WTC11 (cell line): ENCODE measurements at regions not wholly inside any gene's neighbourhood (a gene's known extent, or its start where the extent isn't known, plus 50 kb on each side); places are given as distances from the start of the nearest gene placed in this dataset.
A peak's percentile ranks its signal among the peaks of the same experiment; 100 is the strongest.

Experiments
- ATAC-seq: fragments of 200-7000 bp; cut with Tn5 transposase; 2 replicates; pipeline ENCODE4 v1.10.0; 2021; ENCODE audit warnings: mild to moderate bottlenecking, moderate library complexity
- CTCF ChIA-PET: fragments of 300-600 bp; sonication (Branson Sonifier 250); formaldehyde crosslinking; loops from one replicate; lab custom pipeline; 2021; ENCODE audit warnings: antibody characterized with exemption; lab: Charles Lee
- POLR2A ChIA-PET: fragments of 350-600 bp; sonication (Branson Sonifier 250); formaldehyde crosslinking; loops from one replicate; lab custom pipeline; 2021; ENCODE audit warnings: antibody characterized with exemption; lab: Charles Lee
- DNase-seq: peaks from one replicate; pipeline ENCODE4 v3.0.0; 2021; ENCODE audit warnings: low spot score
- H3K27ac Mint-ChIP-seq: 2 replicates; pipeline ENCODE4 v1.8.0; 2021; ENCODE audit warnings: mixed read lengths
- H3K27me3 Mint-ChIP-seq: 2 replicates; pipeline ENCODE4 v1.8.0; 2021; ENCODE audit warnings: low read depth, mild to moderate bottlenecking, moderate library complexity, mixed read lengths
- H3K36me3 Mint-ChIP-seq: 2 replicates; pipeline ENCODE4 v1.8.0; 2021; ENCODE audit warnings: mixed read lengths
- H3K4me1 Mint-ChIP-seq: 2 replicates; pipeline ENCODE4 v1.8.0; 2022; ENCODE audit warnings: mixed read lengths
- H3K4me3 Mint-ChIP-seq: 2 replicates; pipeline ENCODE4 v1.8.0; 2021; ENCODE audit warnings: mild to moderate bottlenecking, moderate library complexity, mixed read lengths
- H3K9me3 Mint-ChIP-seq: 2 replicates; pipeline ENCODE4 v1.8.0; 2021; ENCODE audit warnings: mixed read lengths
- CREB1 ChIP-seq: sonication (generic); formaldehyde crosslinking; IDR thresholded peaks from 2 replicates; pipeline ENCODE4 v1.8.0; 2023; ENCODE audit warnings: mild to moderate bottlenecking, missing genetic modification reagents
- EMX1 ChIP-seq: fragments of 250-450 bp; sonication (Bioruptor Pico); IDR thresholded peaks from 2 replicates; pipeline ENCODE4 v1.8.0; 2021; ENCODE audit warnings: mild to moderate bottlenecking
- ETV6 ChIP-seq: sonication (generic); formaldehyde crosslinking; IDR thresholded peaks from 2 replicates; pipeline ENCODE4 v1.8.1; 2022; ENCODE audit warnings: mild to moderate bottlenecking, missing genetic modification reagents
- FOXJ3 ChIP-seq: sonication (generic); formaldehyde crosslinking; IDR thresholded peaks from 2 replicates; pipeline ENCODE4 v1.9.0; 2021; ENCODE audit warnings: missing genetic modification reagents, mild to moderate bottlenecking, borderline replicate concordance
- GABPB1 ChIP-seq: sonication (generic); formaldehyde crosslinking; IDR thresholded peaks from 2 replicates; pipeline ENCODE4 v1.8.1; 2023; ENCODE audit warnings: mild to moderate bottlenecking, missing genetic modification reagents
- JUN ChIP-seq: sonication (generic); formaldehyde crosslinking; IDR thresholded peaks from 2 replicates; pipeline ENCODE4 v1.8.0; 2023; ENCODE audit warnings: mild to moderate bottlenecking, missing genetic modification reagents
- PRRX2 ChIP-seq: fragments of 250-450 bp; sonication (Bioruptor Pico); IDR thresholded peaks from 2 replicates; pipeline ENCODE4 v1.8.0; 2021; ENCODE audit warnings: mild to moderate bottlenecking
- RELA ChIP-seq: sonication (generic); formaldehyde crosslinking; IDR thresholded peaks from 2 replicates; pipeline ENCODE4 v1.8.1; 2022; ENCODE audit warnings: missing genetic modification reagents, mild to moderate bottlenecking, borderline replicate concordance
- SMAD3 ChIP-seq: sonication (generic); formaldehyde crosslinking; IDR thresholded peaks from 2 replicates; pipeline ENCODE4 v1.8.0; 2022; ENCODE audit warnings: missing genetic modification reagents, mild to moderate bottlenecking, borderline replicate concordance
- SMAD4 ChIP-seq: sonication (generic); formaldehyde crosslinking; IDR thresholded peaks from 2 replicates; pipeline ENCODE4 v1.8.0; 2022; ENCODE audit warnings: mild to moderate bottlenecking, missing genetic modification reagents
- SOX15 ChIP-seq: fragments of 250-450 bp; sonication (Bioruptor Pico); IDR thresholded peaks from 2 replicates; pipeline ENCODE4 v1.9.0; 2021; ENCODE audit warnings: mild to moderate bottlenecking
- ZBTB21 ChIP-seq: sonication (generic); formaldehyde crosslinking; IDR thresholded peaks from 2 replicates; pipeline ENCODE4 v1.8.1; 2023; ENCODE audit warnings: mild to moderate bottlenecking, missing genetic modification reagents, borderline replicate concordance
- ZNF263 ChIP-seq: sonication (generic); formaldehyde crosslinking; IDR thresholded peaks from 2 replicates; pipeline ENCODE4 v1.8.1; 2022; ENCODE audit warnings: low read depth, mild to moderate bottlenecking, moderate library complexity, missing genetic modification reagents
- ZNF317 ChIP-seq: sonication (generic); formaldehyde crosslinking; IDR thresholded peaks from 2 replicates; pipeline ENCODE4 v1.8.1; 2023; ENCODE audit warnings: low read depth, mild to moderate bottlenecking, moderate library complexity, missing genetic modification reagents, borderline replicate concordance
- ZNF396 ChIP-seq: fragments of 250-450 bp; sonication (Bioruptor Pico); IDR thresholded peaks from 2 replicates; pipeline ENCODE4 v1.8.0; 2021; ENCODE audit warnings: mild to moderate bottlenecking, moderate library complexity, borderline replicate concordance
- ZNF423 ChIP-seq: fragments of 250-450 bp; sonication (Bioruptor Pico); IDR thresholded peaks from 2 replicates; pipeline ENCODE4 v2.1.2; 2022; ENCODE audit warnings: mild to moderate bottlenecking, moderate library complexity
- ZNF671 ChIP-seq: fragments of 250-450 bp; sonication (Bioruptor Pico); IDR thresholded peaks from 2 replicates; pipeline ENCODE4 v1.8.0; 2021; ENCODE audit warnings: mild to moderate bottlenecking
- ZSCAN18 ChIP-seq: fragments of 250-450 bp; sonication (Bioruptor Pico); IDR thresholded peaks from 2 replicates; pipeline ENCODE4 v2.1.2; 2022; ENCODE audit warnings: mild to moderate bottlenecking, moderate library complexity
- TF ChIP-seq, protein P1 (sequence below): sonication (generic); formaldehyde crosslinking; IDR thresholded peaks from 2 replicates; pipeline ENCODE4 v1.8.1; 2023; ENCODE audit warnings: mild to moderate bottlenecking, missing genetic modification reagents, moderate library complexity
- TF ChIP-seq, protein P2 (sequence below): sonication (generic); formaldehyde crosslinking; IDR thresholded peaks from 2 replicates; pipeline ENCODE4 v1.8.0; 2022; ENCODE audit warnings: mild to moderate bottlenecking, missing genetic modification reagents
- TF ChIP-seq, protein P3 (sequence below): sonication (generic); formaldehyde crosslinking; IDR thresholded peaks from 2 replicates; pipeline ENCODE4 v1.8.1; 2022; ENCODE audit warnings: low read depth, missing genetic modification reagents, borderline replicate concordance
- TF ChIP-seq, protein P4 (sequence below): sonication (generic); formaldehyde crosslinking; IDR thresholded peaks from 2 replicates; pipeline ENCODE4 v1.8.0; 2023; ENCODE audit warnings: mild to moderate bottlenecking, missing genetic modification reagents
- TF ChIP-seq, protein P5 (sequence below): sonication (generic); formaldehyde crosslinking; IDR thresholded peaks from 2 replicates; pipeline ENCODE4 v1.8.1; 2023; ENCODE audit warnings: mild to moderate bottlenecking, missing genetic modification reagents, borderline replicate concordance

- peaks cover 15% of the 10 kb centered on the region for H3K4me1 Mint-ChIP-seq
- ChIA-PET CTCF (no interaction called here), POLR2A (no interaction called here)
- ATAC-seq (peak; percentile 55), DNase-seq (no peak)
- peaks cover 4% of the 10 kb centered on the region for H3K36me3 Mint-ChIP-seq
- H3K27me3 Mint-ChIP-seq: peaks cover 7% of the 10 kb centered on the region; the same call in 1 of the 2 replicates
- H3K4me3 Mint-ChIP-seq: no peak overlapping the region
- H3K9me3 Mint-ChIP-seq: peaks cover 26% of the 10 kb centered on the region
- TF ChIP-seq FOXJ3 (CRISPR knock-in tag) (no peak), PRRX2 (CRISPR knock-in tag) (no peak), JUN (CRISPR knock-in tag) (no peak), ZNF317 (CRISPR knock-in tag) (no peak), ZNF423 (CRISPR knock-in tag) (no peak)
- H3K27ac Mint-ChIP-seq: no peak overlapping the region
Observed at GRCh38 chr6:40232698-40233097, 298.4 kb upstream of the MOCS1 start.

DNA sequence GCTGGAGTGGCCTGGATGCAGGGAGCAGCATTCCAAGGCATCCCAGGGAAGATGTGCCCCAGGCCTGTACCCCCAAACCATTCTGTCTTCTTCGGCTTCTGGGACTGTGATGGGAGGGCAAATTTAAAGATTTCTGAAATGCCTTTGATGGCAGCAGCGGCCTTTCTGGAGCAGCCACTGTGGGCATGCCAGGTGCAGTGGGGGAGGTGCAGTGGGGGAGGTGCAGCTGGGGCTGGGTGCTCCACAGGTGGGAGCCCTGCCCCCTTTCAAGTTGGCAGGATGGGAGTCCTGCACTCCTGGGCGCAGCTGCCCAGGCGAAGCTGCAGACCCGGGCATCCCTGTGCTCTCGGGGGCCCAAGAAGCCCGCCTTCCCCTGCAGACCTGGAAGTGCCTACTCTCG lies 293.5 kb upstream of the MOCS1 start:
- ChIA-PET POLR2A (no interaction called here), CTCF (interaction anchor here (1.1 kb wide), 1 partner anchor 64 kb away, joined by 3 read pairs; no protein-coding TSS in a partner anchor)
- peaks cover 17% of the 10 kb centered on the region for H3K9me3 Mint-ChIP-seq
- no peak overlapping the region for H3K27ac Mint-ChIP-seq
- no peaks in the 10 kb centered on the region for H3K36me3 Mint-ChIP-seq
- 0 out of 2 replicates have a peak, but pooled peaks cover 4% of the 10 kb centered on the region for H3K27me3 Mint-ChIP-seq
- TF ChIP-seq ZSCAN18 (no peak), SMAD3 (CRISPR knock-in tag) (no peak), CREB1 (CRISPR knock-in tag) (no peak), SOX15 (CRISPR knock-in tag) (no peak), EMX1 (CRISPR knock-in tag) (no peak), ZNF317 (CRISPR knock-in tag) (no peak), ZNF396 (no peak), RELA (no peak), ZBTB21 (no peak), ZNF263 (no peak), JUN (CRISPR knock-in tag) (no peak), ZNF671 (CRISPR knock-in tag) (no peak), ETV6 (CRISPR knock-in tag) (no peak), SMAD4 (CRISPR knock-in tag) (no peak), GABPB1 (CRISPR knock-in tag) (no peak)
- TF ChIP-seq, protein P1, sequence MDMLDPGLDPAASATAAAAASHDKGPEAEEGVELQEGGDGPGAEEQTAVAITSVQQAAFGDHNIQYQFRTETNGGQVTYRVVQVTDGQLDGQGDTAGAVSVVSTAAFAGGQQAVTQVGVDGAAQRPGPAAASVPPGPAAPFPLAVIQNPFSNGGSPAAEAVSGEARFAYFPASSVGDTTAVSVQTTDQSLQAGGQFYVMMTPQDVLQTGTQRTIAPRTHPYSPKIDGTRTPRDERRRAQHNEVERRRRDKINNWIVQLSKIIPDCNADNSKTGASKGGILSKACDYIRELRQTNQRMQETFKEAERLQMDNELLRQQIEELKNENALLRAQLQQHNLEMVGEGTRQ (CRISPR knock-in tag): no peak
- TF ChIP-seq, protein P2, sequence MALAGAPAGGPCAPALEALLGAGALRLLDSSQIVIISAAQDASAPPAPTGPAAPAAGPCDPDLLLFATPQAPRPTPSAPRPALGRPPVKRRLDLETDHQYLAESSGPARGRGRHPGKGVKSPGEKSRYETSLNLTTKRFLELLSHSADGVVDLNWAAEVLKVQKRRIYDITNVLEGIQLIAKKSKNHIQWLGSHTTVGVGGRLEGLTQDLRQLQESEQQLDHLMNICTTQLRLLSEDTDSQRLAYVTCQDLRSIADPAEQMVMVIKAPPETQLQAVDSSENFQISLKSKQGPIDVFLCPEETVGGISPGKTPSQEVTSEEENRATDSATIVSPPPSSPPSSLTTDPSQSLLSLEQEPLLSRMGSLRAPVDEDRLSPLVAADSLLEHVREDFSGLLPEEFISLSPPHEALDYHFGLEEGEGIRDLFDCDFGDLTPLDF (CRISPR knock-in tag): no peak
- TF ChIP-seq, protein P3, sequence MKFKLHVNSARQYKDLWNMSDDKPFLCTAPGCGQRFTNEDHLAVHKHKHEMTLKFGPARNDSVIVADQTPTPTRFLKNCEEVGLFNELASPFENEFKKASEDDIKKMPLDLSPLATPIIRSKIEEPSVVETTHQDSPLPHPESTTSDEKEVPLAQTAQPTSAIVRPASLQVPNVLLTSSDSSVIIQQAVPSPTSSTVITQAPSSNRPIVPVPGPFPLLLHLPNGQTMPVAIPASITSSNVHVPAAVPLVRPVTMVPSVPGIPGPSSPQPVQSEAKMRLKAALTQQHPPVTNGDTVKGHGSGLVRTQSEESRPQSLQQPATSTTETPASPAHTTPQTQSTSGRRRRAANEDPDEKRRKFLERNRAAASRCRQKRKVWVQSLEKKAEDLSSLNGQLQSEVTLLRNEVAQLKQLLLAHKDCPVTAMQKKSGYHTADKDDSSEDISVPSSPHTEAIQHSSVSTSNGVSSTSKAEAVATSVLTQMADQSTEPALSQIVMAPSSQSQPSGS (CRISPR knock-in tag): no peak
- TF ChIP-seq, protein P4, sequence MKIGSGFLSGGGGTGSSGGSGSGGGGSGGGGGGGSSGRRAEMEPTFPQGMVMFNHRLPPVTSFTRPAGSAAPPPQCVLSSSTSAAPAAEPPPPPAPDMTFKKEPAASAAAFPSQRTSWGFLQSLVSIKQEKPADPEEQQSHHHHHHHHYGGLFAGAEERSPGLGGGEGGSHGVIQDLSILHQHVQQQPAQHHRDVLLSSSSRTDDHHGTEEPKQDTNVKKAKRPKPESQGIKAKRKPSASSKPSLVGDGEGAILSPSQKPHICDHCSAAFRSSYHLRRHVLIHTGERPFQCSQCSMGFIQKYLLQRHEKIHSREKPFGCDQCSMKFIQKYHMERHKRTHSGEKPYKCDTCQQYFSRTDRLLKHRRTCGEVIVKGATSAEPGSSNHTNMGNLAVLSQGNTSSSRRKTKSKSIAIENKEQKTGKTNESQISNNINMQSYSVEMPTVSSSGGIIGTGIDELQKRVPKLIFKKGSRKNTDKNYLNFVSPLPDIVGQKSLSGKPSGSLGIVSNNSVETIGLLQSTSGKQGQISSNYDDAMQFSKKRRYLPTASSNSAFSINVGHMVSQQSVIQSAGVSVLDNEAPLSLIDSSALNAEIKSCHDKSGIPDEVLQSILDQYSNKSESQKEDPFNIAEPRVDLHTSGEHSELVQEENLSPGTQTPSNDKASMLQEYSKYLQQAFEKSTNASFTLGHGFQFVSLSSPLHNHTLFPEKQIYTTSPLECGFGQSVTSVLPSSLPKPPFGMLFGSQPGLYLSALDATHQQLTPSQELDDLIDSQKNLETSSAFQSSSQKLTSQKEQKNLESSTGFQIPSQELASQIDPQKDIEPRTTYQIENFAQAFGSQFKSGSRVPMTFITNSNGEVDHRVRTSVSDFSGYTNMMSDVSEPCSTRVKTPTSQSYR (CRISPR knock-in tag): no peak
- TF ChIP-seq, protein P5, sequence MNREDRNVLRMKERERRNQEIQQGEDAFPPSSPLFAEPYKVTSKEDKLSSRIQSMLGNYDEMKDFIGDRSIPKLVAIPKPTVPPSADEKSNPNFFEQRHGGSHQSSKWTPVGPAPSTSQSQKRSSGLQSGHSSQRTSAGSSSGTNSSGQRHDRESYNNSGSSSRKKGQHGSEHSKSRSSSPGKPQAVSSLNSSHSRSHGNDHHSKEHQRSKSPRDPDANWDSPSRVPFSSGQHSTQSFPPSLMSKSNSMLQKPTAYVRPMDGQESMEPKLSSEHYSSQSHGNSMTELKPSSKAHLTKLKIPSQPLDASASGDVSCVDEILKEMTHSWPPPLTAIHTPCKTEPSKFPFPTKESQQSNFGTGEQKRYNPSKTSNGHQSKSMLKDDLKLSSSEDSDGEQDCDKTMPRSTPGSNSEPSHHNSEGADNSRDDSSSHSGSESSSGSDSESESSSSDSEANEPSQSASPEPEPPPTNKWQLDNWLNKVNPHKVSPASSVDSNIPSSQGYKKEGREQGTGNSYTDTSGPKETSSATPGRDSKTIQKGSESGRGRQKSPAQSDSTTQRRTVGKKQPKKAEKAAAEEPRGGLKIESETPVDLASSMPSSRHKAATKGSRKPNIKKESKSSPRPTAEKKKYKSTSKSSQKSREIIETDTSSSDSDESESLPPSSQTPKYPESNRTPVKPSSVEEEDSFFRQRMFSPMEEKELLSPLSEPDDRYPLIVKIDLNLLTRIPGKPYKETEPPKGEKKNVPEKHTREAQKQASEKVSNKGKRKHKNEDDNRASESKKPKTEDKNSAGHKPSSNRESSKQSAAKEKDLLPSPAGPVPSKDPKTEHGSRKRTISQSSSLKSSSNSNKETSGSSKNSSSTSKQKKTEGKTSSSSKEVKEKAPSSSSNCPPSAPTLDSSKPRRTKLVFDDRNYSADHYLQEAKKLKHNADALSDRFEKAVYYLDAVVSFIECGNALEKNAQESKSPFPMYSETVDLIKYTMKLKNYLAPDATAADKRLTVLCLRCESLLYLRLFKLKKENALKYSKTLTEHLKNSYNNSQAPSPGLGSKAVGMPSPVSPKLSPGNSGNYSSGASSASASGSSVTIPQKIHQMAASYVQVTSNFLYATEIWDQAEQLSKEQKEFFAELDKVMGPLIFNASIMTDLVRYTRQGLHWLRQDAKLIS (CRISPR knock-in tag): no peak
- H3K4me1 Mint-ChIP-seq: peaks cover 22% of the 10 kb centered on the region
- DNase-seq (no peak), ATAC-seq (no peak)
- H3K4me3 Mint-ChIP-seq: no peak overlapping the region
